DOHH2 (cell line): ENCODE measurements at regions not wholly inside any gene's neighbourhood (a gene's known extent, or its start where the extent isn't known, plus 50 kb on each side); places are given as distances from the start of the nearest gene placed in this dataset.

Experiments
- H3F3A ChIP-seq: fragments of 200-600 bp; sonication (generic), shearing (Covaris generic); 2 replicates; pipeline ENCODE4 v1.6.0; 2016; ENCODE audit warnings: antibody characterized with exemption, mild to moderate bottlenecking; ENCODE audit not compliant: control insufficient read depth, insufficient read depth
- H3K27ac ChIP-seq: fragments of 200-600 bp; sonication (generic); 2 replicates; pipeline ENCODE4 v1.5.1; 2014; ENCODE audit warnings: low read depth, mild to moderate bottlenecking, low read length, moderate library complexity
- H3K27me3 ChIP-seq: fragments of 200-600 bp; sonication (generic); 2 replicates; pipeline ENCODE4 v1.6.1; 2014; ENCODE audit warnings: mild to moderate bottlenecking, low read length, mixed read lengths; ENCODE audit not compliant: control insufficient read depth
- H3K36me3 ChIP-seq: fragments of 200-600 bp; sonication (generic); 2 replicates; pipeline ENCODE4 v1.6.1; 2014; ENCODE audit warnings: mild to moderate bottlenecking, low read length, moderate library complexity, mixed read lengths; ENCODE audit not compliant: control insufficient read depth
- H3K4me1 ChIP-seq: fragments of 200-600 bp; sonication (generic); 2 replicates; pipeline ENCODE4 v1.6.1; 2014; ENCODE audit warnings: mild to moderate bottlenecking, low read length, mixed read lengths; ENCODE audit not compliant: control insufficient read depth
- H3K4me2 ChIP-seq: fragments of 200-600 bp; sonication (generic); 2 replicates; pipeline ENCODE4 v1.6.0; 2014; ENCODE audit warnings: mild to moderate bottlenecking, low read length, moderate library complexity
- H3K4me3 ChIP-seq: fragments of 200-600 bp; sonication (generic); 2 replicates; pipeline ENCODE4 v1.5.1; 2014; ENCODE audit warnings: mild to moderate bottlenecking, low read length, mixed read lengths
- H3K79me2 ChIP-seq: fragments of 200-600 bp; sonication (generic); 2 replicates; pipeline ENCODE4 v1.6.1; 2014; ENCODE audit warnings: mild to moderate bottlenecking, low read length, mixed read lengths; ENCODE audit not compliant: control insufficient read depth
- H3K9me2 ChIP-seq: fragments of 200-600 bp; sonication (generic); replicated peaks from 2 replicates; pipeline ENCODE4 v1.6.1; 2014; ENCODE audit warnings: mild to moderate bottlenecking, low read length, mixed read lengths; ENCODE audit not compliant: control insufficient read depth
- H3K9me3 ChIP-seq: fragments of 200-600 bp; sonication (generic); 2 replicates; pipeline ENCODE4 v1.6.1; 2014; ENCODE audit warnings: antibody characterized with exemption, low read length, mixed read lengths; ENCODE audit not compliant: control insufficient read depth, insufficient read depth
- H4K20me1 ChIP-seq: fragments of 200-600 bp; sonication (generic); 2 replicates; pipeline ENCODE4 v1.6.0; 2014; ENCODE audit warnings: low read depth, mild to moderate bottlenecking, antibody characterized with exemption, low read length, moderate library complexity; ENCODE audit not compliant: control insufficient read depth, insufficient read depth
- CTCF ChIP-seq: fragments of 200-600 bp; sonication (generic); IDR thresholded peaks from one replicate; pipeline ENCODE4 v1.5.1; 2014; ENCODE audit warnings: antibody characterized with exemption, mild to moderate bottlenecking, low read depth, low read length; ENCODE audit not compliant: poor library complexity, severe bottlenecking
- EZH2phosphoT487 ChIP-seq: fragments of 200-600 bp; sonication (generic); IDR thresholded peaks from 2 replicates; pipeline ENCODE4 v1.6.1; 2017; ENCODE audit warnings: borderline replicate concordance, mild to moderate bottlenecking, antibody characterized with exemption, low read length, moderate library complexity, mixed read lengths

GRCh38 chr6:67292169-67292568 lies 1342.9 kb upstream of the ADGRB3 start:
- Histone ChIP-seq H3K27ac (no peak overlapping the region), H3K79me2 (no peaks in the 10 kb centered on the region), H3K4me1 (no peaks in the 10 kb centered on the region), H3K9me3 (no peaks in the 10 kb centered on the region), H3K4me3 (no peak overlapping the region), H4K20me1 (no peaks in the 10 kb centered on the region), H3K9me2 (no peaks in the 10 kb centered on the region), H3F3A (no peaks in the 10 kb centered on the region), H3K27me3 (no peaks in the 10 kb centered on the region), H3K36me3 (no peaks in the 10 kb centered on the region), H3K4me2 (no peak overlapping the region)
- TF ChIP-seq EZH2phosphoT487 (no peak), CTCF (no peak)

- Histone ChIP-seq H3K4me2 (no peak overlapping the region), H3K9me2 (no peaks in the 10 kb centered on the region)
Measured at GRCh38 chr6:67287566-67287965, 1347.5 kb upstream of the ADGRB3 start.

GRCh38 chr6:67285770-67286495 lies 1349.1 kb upstream of the ADGRB3 start:
- Histone ChIP-seq H3K27ac (no peak overlapping the region), H3K36me3 (no peaks in the 10 kb centered on the region), H3F3A (no peaks in the 10 kb centered on the region), H3K9me3 (no peaks in the 10 kb centered on the region), H3K9me2 (no peaks in the 10 kb centered on the region), H4K20me1 (no peaks in the 10 kb centered on the region), H3K4me2 (no peak overlapping the region), H3K4me3 (no peak overlapping the region), H3K4me1 (no peaks in the 10 kb centered on the region), H3K79me2 (no peaks in the 10 kb centered on the region), H3K27me3 (no peaks in the 10 kb centered on the region)
- no peak for TF ChIP-seq EZH2phosphoT487
- TF ChIP-seq CTCF = no peak

More at GRCh38 chr6:67287566-67287965, 1347.5 kb upstream of the ADGRB3 start:
- no peak overlapping the region for H3K27ac ChIP-seq
- no peaks in the 10 kb centered on the region for H3K36me3 ChIP-seq
- no peaks in the 10 kb centered on the region for H3K79me2 ChIP-seq
- no peaks in the 10 kb centered on the region for H3K4me1 ChIP-seq
- no peaks in the 10 kb centered on the region for H3K27me3 ChIP-seq
- H3K4me3 ChIP-seq = no peak overlapping the region
- no peaks in the 10 kb centered on the region for H3F3A ChIP-seq
- no peaks in the 10 kb centered on the region for H4K20me1 ChIP-seq
- no peak for TF ChIP-seq EZH2phosphoT487
- TF ChIP-seq CTCF = no peak
- no peaks in the 10 kb centered on the region for H3K9me3 ChIP-seq
